HG03469 (cell line): ENCODE measurements at regions not wholly inside any gene's neighbourhood (a gene's known extent, or its start where the extent isn't known, plus 50 kb on each side); places are given as distances from the start of the nearest gene placed in this dataset.

ENCODE experiments used
- ATAC-seq: cut with Tn5 transposase; IDR thresholded peaks from one replicate; pipeline ENCODE4 v1.9.1; 2021; ENCODE audit warnings: mild to moderate bottlenecking, moderate library complexity, moderate number of reproducible peaks; ENCODE audit not compliant: unreplicated experiment

DNA sequence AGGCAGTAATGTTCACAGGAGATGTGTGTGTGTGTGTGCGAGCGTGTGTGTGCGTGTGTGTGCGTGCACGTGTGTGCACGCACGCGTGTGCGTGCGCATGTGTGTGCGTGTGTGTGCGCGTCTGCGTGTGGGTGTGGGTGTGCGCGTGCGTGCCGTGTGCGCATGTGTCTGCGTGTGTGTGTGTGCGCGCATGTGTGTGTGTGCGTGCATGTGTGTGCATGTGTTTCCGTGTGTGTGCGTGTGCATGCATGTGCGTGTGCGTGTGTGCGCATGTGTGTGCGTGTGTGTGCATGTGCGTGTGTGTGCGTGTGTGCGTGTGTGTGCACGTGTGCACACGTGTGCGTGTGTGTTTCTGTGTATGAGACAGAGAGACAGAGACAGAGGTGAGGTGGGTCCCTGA is 136.0 kb upstream of the CST7 start:
- no peak for ATAC-seq

DNA sequence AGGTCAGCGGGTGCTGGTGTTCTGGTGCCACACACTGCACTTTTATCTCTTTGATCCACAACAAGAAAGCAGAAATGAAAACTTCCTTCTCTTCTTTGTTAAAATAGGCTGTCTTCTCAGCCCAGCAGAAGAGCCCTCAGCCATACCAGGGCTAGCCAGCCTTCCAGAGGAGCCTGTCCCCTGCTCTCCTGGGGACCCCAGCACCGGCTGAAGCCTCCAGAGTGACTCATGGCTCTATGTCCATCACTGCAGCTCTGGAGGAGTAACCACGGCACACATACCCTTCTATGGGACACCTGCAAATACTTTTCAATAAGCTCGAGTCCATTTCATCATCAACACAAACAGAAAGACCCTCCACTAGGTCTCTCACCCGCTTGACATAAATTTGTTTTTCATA is 135.6 kb upstream of the CST7 start:
- ATAC-seq, result no peak

DNA sequence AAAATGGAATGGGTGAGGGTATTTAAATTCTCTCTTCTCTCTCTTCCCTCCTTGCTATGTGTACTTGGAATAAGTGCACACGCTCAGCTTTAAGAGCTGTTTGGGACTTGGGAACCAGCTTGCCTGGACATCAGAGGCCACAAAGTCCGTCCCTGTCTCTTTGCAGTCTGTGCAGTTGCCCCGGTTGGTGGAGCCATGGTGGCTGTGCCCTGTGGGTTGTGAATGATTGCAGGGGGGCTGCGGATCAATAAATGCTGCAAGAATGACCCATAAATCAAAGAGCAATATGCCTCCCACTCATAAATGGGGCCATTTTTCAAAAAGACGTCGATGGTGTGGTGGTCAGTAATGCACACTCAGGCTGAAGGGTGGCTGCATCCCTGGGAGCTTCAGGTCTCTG is 135.1 kb upstream of the CST7 start:
- ATAC-seq, result no peak

DNA sequence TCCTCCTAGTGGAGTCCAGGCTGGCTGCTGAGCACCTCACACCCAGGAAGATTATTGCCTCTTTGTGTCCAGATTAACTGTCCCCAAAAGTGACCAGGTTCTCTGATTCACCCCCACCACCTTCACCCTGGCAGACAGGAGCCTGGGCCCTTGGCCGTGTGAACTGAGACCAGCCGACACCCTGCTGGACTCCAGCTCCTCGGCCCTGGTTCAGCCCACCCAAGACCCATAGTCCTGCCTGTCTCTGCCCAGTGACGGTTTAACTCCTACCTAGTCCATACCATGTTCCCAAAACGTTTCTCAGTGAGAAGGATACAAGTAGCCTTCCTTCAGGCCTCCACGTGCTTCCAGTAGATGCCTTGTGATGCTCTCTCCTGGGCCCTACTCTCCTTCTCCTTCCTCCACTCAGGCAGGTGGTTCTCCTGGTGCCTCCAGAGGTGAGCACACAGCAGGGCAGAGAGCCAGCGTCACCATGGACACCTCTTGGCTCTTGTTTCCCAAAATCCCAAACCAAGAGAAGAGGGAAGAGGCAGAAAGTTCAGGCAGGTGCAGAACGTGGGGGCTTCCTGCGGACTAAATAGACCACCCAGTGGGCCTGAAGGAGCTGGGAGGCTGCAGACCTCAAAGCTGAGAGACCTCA is 134.4 kb upstream of the CST7 start:
- no peak for ATAC-seq

DNA sequence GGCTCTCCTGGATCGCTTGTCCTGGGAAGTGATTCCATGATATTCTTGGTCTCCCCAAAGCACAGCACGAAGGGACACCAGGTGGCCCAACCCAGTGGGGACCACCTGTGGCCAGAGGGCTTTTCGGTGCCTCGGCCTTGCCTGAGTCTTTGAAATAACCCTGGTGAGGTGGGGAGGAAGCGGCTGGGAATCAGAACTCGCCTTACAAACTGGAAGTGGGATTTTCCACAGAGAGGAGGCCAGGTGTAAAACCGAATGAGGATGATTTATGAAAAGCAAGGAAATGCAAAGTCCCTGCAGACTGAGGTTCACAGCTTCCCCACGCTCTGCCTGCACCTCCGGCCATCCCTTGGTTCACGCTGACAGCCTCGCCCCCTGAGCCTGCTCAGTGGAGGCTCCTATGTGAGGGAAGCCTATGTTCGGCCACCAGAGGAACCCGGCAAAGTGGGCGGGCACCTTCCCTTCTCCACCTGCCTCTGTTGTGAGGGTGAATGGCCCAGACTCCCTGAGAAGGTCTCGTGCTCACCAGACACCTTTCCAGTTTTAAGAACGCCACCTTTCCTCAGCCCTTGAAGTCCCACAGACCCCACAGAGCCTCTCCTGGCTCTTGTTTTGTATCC is 133.8 kb upstream of the CST7 start:
- no peak for ATAC-seq

DNA sequence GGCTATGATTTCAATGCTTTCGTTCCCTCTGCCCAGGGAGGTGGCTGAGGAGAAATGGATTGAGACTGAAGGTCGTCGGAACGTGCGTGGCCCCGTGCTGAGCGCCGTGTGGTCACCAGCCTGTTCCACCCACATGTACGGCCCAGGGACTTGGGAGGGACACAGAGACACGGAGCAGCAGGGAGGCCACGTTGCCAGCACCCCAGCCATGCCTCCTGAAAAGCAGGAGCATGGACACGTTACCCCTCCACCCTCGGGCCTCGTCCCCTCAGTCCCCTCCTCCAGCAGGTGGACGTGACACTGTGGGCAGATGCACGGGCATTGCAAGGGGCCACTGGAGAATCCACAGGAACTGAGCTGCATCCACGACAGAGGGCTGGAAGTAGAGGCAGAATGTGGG is 133.1 kb upstream of the CST7 start:
- ATAC-seq, result no peak

DNA sequence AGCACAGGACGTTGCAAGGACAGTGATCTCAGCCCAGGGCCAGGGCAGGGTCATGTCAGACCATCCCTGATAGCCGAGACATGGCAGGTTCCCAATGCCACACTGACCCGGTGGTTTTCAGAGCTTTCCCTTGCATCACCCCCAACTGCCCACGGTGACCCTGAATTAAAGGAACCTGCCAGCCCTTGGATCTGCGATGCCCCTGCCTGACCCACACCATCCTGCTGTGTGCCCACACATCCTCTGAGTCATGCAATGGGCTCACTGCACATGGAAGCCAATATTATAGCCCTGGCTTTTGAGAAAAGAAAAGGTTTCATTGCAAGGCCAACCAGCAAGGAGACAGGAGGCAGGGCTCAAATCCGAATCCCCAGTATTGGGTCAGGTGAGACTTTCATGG is 132.6 kb upstream of the CST7 start:
- ATAC-seq, result no peak

DNA sequence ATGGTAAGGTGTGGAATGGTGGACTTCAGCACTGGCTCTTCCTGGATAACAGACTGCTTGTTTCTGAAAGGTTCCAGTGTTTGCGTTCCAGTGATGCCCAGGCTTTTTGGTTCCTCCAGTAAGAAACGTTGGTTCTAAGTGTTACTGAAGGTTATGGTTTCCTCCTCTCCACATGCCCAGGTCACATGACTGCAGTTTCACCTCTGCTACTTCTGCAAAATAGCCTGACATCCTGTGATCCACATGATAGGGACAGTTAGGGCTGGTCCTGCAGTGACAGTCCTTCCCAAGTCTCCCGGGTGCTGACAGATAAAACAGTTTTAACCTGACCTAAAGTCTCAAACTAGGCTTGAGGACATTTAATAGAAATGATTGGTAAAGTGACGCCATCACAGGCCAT is 132.2 kb upstream of the CST7 start:
- no peak for ATAC-seq

DNA sequence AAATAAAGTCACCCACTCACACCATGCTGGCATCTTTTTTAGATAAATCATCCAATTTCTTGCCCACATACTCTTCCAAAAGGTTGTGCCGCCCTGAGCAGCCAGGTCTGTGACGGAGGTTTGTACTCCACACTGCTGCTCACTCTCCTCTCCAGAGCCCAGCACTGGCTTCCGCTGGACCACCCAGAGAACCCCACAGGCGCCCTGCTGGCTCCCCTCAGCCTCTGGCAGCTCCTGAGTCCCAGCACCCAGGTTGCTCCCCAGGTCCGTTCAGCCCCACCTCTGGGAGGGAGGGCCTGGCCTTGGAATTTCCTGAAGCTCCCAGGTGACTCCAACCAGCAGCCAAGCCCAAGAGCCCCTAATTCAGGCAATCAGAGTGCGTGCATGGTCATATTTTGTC is 131.7 kb upstream of the CST7 start:
- no peak for ATAC-seq

DNA sequence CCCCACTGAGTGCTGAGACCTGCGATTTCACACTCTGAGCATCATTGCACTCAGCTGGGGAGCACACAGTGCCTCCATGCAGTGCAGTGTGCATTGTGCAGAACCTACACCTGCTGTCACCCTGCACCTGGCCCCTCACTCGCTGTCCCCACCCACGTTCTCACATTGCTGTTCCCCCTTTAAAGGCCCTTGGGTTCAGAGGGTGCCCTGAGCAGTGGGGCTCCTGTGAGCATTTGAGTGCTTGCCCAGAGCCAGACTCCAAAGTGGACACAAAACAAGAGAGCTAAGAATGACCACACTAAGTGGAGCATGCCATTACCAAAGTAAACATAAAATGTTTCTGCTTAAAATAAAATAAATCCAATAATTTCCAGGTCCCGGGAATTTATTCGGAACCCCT is 131.0 kb upstream of the CST7 start:
- no peak for ATAC-seq

DNA sequence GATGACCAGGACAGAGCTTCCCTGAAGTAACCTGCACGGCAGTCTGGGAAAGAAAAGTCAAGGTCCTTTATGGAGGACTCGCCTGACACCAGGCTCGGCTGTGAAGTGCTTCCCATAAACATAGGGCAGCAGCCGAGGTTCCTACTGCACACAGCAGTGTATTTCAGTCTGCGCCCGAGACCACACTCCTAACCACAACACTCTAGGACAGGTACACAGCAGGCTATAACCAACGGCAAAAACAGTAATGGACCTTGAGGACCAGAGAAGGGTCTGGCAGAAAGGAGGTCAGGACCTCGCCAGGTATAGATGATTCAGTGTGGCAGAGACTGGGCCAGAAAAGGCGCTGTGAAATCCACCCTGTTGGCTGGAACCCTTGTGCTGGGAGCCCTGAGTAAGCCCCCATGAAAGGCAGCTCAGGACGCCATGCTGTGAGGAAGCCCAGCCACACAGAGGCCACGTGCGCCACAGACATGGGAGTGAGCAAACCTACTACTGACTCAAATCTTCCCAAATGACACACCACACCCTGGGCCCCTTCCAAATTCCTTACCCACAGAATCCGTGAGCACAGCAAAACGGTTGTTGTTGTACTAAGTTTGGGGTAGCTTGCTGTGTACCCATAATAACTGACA is 129.6 kb upstream of the CST7 start:
- no peak for ATAC-seq

DNA sequence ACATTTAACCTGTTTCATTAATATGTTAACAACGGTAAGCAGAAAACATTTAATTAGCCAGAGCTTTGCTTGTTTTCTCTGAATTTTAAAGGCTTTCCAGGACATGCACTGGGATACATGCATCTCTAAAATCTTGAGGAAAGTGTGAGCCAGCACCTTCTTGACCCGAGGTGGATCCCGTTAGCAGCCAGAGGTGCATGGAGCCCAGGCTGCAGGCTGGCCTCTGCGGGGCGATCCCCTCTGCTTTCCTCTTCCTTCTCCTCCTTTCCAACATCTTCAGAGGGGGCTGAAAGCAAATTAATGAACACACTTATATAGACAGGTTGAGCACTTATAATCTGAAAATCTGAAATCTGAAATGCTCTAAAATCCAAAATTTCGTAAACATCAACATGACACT is 128.7 kb upstream of the CST7 start:
- no peak for ATAC-seq

DNA sequence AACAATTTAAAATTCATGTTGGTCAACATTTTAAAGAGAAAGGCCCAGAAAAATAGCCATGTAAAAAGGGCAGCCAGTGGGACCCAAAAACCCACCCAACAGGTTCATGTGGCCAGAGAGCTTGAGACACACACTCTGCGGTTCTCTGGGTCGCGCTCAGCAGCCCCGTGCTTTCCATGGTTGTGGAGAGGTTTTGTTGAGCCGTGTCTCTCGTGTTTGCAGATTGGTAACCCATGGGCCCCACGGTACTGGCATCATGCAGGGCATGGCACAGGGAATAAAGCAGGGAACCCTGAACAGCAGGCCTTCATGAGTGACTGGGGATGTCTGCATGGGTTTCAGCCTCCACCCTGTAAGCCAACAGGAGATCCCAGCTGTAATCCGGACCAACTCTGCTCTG is 127.7 kb upstream of the CST7 start:
- no peak for ATAC-seq

DNA sequence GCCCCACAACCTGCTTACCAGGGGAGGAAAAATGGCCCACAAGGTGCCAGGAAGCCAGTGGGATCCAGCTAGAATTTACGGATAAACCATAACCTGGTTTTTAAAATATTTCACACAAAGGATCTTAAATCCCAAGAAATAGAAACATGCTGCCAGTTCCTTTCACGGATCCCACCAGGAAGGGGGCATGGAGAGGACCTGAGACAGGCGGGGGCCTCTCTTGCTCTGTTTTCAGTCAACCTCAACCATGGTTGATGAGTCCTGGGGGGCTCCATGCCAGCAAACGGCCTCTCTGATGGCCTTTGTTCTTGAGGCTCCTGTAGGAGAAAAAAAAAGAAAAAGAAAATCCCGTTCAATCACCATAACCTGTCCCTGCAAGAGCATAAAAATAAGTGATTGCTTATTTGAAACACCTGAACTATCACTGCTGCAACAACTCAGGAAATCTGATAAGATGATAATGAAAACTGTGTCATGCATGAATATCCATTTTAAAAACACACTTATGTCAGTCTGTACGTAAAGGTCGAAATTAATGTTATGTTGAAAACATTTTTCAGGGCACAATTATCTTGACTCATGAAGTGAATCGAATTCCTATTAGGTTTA is 125.8 kb upstream of the CST7 start:
- ATAC-seq, result no peak

DNA sequence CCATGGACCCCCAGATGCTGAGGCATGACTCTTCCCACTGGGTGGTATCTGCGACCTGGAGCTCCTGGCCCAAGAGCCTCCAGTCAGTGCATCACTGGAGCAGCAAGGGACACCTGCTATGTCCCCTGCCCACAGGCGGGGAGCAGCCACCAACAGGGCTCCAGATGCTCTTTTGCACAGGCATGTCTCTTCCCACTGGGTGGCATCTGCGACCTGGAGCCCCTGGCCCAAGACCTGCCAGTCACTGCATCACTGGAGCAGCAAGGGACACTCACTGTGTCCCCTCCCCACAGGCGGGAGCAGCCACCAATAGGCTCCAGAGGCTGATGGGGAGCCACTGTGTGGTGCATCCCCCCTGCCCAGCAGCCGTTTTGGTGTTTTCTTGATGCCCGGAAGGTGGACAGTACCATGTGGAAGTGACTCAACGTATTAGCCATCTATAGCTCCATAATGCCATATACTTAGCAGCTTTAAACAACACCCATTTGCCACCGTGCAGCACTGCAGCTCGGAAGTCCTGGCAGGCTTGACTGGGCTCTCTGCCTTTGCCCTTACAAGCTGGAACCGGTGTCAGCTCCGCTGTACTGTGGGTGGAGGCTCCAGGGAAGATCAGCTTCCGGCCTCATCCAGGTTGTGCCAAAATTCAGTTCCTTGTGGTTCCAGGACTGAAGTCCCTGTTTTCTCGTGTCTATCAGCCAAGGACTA is 124.9 kb upstream of the CST7 start:
- no peak for ATAC-seq

DNA sequence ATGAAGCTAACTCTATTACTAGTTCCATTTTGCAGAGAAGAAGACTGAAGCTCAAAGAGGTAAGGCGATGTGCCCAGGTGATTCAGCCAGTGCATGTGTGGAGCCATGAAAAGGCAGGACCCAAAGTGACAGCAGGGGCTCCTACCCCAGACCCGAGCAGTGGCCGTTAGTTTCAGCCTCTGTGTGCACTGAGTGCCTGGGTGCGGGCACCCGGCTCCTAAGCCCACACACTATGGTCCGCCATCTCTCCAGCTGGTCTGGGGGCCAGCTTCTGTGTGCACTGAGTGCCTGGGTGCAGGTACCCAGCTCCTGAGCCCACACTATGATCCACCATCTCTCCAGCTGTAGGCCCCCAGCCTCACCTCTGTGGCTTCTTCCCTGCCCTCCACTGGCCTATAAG is 123.5 kb upstream of the CST7 start:
- no peak for ATAC-seq

DNA sequence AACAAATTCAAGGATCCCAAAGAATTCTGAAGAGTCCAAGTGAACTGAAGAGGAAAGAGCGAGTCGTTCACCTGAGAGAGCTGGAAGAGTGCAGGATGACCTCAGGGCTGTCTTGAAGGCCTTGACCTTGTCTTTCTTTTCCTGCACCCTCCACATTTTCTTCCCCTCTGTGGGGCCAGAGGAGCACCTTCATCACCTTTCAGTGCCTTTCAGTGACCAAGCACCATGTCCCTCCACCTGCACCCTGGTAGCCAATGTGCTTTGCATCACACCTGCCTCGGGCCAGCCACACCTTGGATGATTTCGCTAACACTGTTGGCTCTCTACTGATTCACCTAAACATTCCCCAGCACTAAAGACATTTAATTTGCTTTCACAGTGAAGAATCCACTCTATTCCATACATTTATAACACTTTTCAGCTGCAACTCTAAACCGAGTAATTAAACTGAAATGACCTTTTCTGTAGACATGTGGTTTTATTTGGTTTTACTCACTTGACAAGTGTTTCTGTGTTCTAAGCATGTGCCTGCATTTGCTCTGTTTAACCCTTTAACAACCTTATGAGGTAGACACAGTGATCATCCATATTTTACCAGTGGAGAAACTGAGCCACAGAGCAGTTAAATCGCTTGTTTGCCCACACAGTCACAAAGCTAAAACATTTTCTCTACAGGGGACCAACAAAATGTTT is 121.3 kb upstream of the CST7 start:
- ATAC-seq, result no peak

DNA sequence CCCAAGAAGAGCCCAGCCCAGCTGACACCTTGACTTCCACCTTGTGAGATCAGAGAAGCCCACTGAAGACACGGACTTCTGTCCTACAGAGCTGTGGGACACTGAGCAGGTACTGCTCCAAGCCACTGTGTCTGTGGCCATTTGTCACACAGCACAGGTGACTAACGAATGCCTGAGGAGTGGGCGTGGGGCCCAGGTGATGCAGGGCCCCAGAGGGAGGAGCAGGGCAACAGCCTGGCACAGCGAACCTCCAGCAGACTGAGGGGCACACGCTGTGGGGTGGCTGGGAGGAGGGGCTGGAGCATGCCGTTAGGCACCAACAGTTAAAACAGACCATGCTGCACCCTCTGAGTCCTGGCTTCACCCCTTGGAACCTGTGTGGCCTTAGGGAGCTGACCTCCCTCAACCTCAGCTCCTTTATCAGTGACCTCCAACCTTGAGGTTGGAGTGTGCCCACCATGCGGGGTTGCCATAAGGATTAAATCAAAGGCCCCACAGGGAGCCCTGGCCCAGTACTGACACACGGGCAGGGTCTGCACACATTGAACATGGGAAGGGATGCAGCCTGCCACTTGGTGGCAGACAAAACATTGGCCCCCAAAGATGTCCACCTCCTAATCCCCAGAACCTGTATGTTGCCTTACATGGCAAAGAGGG is 119.9 kb upstream of the CST7 start:
- no peak for ATAC-seq

DNA sequence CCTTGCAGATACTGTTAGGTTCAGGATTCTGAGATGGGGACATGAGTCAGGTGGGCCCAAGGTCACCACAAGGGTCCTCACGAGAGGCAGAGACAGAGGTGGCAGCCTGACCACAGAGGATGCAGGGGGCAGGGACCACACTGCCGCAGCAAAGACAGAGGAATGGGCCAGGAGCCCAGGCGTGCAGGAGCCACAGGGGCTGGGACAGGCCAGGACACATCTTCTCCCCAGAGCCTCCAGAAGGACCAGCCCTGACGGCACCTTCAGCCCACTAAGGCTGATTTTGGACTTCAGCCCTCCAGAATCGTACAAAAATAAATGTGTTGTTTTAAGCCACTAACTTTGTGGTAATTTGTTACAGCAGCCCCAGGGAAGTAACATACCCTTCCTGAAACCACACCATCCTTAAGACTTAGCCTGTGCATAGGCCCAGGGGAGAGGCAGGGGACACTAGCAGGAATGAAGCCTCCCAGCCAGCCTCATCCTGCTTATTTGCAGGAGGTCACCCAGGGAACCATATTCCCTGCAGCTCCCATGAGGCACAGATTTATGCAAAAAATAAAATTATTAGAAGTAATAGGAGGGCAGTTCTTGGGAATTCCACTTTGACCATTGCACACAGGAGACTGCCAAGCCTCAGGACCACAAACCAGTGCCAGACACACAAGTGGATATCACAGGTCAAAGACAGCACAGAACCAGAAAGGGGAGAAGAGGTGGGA is 119.3 kb upstream of the CST7 start:
- no peak for ATAC-seq

DNA sequence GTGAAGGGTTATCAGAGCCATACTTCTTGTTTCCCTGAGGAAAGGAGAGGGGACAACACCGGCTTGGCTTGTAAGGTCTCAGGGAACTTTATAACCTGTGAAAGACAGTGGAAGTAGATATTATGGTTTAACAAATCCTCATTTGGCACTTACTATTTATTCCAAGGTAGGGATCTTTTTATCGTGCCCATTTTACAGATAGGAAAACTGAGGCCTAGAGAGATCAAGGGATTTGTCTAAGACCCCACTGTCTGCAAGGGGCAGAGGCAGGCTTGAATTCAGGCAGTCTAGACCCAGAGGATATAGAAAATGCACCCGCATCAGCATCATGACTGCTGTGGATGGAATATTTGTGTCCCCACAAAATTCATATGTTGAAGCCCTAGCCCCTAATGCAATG is 118.4 kb upstream of the CST7 start:
- ATAC-seq, result no peak
